Neural progenitor cell (in vitro differentiated cells): ENCODE measurements at regions not wholly inside any gene's neighbourhood (a gene's known extent, or its start where the extent isn't known, plus 50 kb on each side); places are given as distances from the start of the nearest gene placed in this dataset.

Source experiments
- DNase-seq: peaks from one replicate; pipeline ENCODE4 v3.0.0-alpha.2; 2016; ENCODE audit warnings: low spot score
- H2AFZ ChIP-seq: fragments of 200-600 bp; sonication (generic); replicated peaks from 2 replicates; pipeline ENCODE4 v1.6.1; 2016; ENCODE audit warnings: antibody characterized with exemption
- H3F3A ChIP-seq: fragments of 200-600 bp; sonication (generic); 2 replicates; pipeline ENCODE4 v1.6.1; 2016; ENCODE audit warnings: antibody characterized with exemption, low read depth
- H3K27ac ChIP-seq: fragments of 200-600 bp; sonication (generic); 2 replicates; pipeline ENCODE4 v1.5.1; 2016; ENCODE audit warnings: mild to moderate bottlenecking
- H3K27me3 ChIP-seq: fragments of 200-600 bp; sonication (generic); 2 replicates; pipeline ENCODE4 v1.6.1; 2016; ENCODE audit warnings: mild to moderate bottlenecking, moderate library complexity
- H3K36me3 ChIP-seq: fragments of 200-600 bp; sonication (generic); 2 replicates; pipeline ENCODE4 v1.5.1; 2016
- H3K4me1 ChIP-seq: fragments of 200-600 bp; sonication (generic); 2 replicates; pipeline ENCODE4 v1.6.1; 2016; ENCODE audit warnings: mixed run types
- H3K4me2 ChIP-seq: fragments of 200-600 bp; sonication (generic); 2 replicates; pipeline ENCODE4 v1.6.1; 2016
- H3K4me3 ChIP-seq: fragments of 200-600 bp; sonication (generic); 2 replicates; pipeline ENCODE4 v1.5.1; 2016
- H3K79me2 ChIP-seq: fragments of 200-600 bp; sonication (generic); 2 replicates; pipeline ENCODE4 v1.6.1; 2016; ENCODE audit warnings: low read depth
- H3K9ac ChIP-seq: fragments of 200-600 bp; sonication (generic); 2 replicates; pipeline ENCODE4 v1.6.1; 2016
- H3K9me3 ChIP-seq: fragments of 200-600 bp; sonication (generic); 2 replicates; pipeline ENCODE4 v1.5.1; 2016; ENCODE audit warnings: low read depth
- H4K20me1 ChIP-seq: fragments of 200-600 bp; sonication (generic); 2 replicates; pipeline ENCODE4 v1.6.1; 2016; ENCODE audit warnings: low read depth
- H3K27ac Mint-ChIP-seq: 3 replicates; pipeline ENCODE4 v1.8.0; 2021; ENCODE audit warnings: mixed read lengths
- H3K27me3 Mint-ChIP-seq: 2 replicates; pipeline ENCODE4 v1.8.0; 2022; ENCODE audit warnings: low read depth, mild to moderate bottlenecking, inconsistent platforms, moderate library complexity, mixed read lengths; ENCODE audit not compliant: insufficient read depth
- H3K36me3 Mint-ChIP-seq: 3 replicates; pipeline ENCODE4 v1.8.0; 2021; ENCODE audit warnings: mixed read lengths
- H3K4me1 Mint-ChIP-seq: 3 replicates; pipeline ENCODE4 v1.8.0; 2021; ENCODE audit warnings: mixed read lengths
- H3K4me3 Mint-ChIP-seq: 3 replicates; pipeline ENCODE4 v1.8.0; 2021; ENCODE audit warnings: mild to moderate bottlenecking, moderate library complexity, mixed read lengths
- H3K9me3 Mint-ChIP-seq: 3 replicates; pipeline ENCODE4 v1.8.0; 2020; ENCODE audit warnings: mixed read lengths
- CTCF ChIP-seq: fragments of 200-600 bp; sonication (generic); IDR thresholded peaks from 2 replicates; pipeline ENCODE4 v1.5.1; 2017; ENCODE audit warnings: antibody characterized with exemption, mild to moderate bottlenecking
- EZH2 ChIP-seq: fragments of 200-600 bp; sonication (generic); IDR thresholded peaks from 2 replicates; pipeline ENCODE4 v1.6.1; 2017; ENCODE audit warnings: antibody characterized with exemption, mild to moderate bottlenecking, moderate library complexity
- EZH2phosphoT487 ChIP-seq: fragments of 200-600 bp; sonication (generic); IDR thresholded peaks from 2 replicates; pipeline ENCODE4 v1.6.1; 2017; ENCODE audit warnings: antibody characterized with exemption

GRCh38 chr1:209387271-209387968 is 196.1 kb upstream of the CAMK1G start:
- Histone ChIP-seq H3K9me3 (no peaks in the 10 kb centered on the region), H3F3A (no peaks in the 10 kb centered on the region), H2AFZ (no peak overlapping the region), H3K36me3 (no peaks in the 10 kb centered on the region), H3K27me3 (no peaks in the 10 kb centered on the region), H3K4me3 (no peak overlapping the region), H3K4me1 (peaks cover 20% of the 10 kb centered on the region), H3K79me2 (no peaks in the 10 kb centered on the region), H3K4me2 (no peak overlapping the region), H4K20me1 (no peaks in the 10 kb centered on the region), H3K27ac (no peak overlapping the region), H3K9ac (no peak overlapping the region)
- no peaks in the 10 kb centered on the region for H3K36me3 Mint-ChIP-seq
- H3K9me3 Mint-ChIP-seq = no peaks in the 10 kb centered on the region
- no peak for TF ChIP-seq EZH2
- no peak for TF ChIP-seq EZH2phosphoT487
- no peak for TF ChIP-seq CTCF
- peaks cover 9% of the 10 kb centered on the region for H3K4me1 Mint-ChIP-seq
- H3K27ac Mint-ChIP-seq = no peak overlapping the region
- DNase-seq = no peak
- H3K27me3 Mint-ChIP-seq = peaks cover 5% of the 10 kb centered on the region
- H3K4me3 Mint-ChIP-seq = no peak overlapping the region

GRCh38 chr1:209387969-209388329 is 195.6 kb upstream of the CAMK1G start:
- H3K9me3 ChIP-seq = no peaks in the 10 kb centered on the region
- H2AFZ ChIP-seq = no peak overlapping the region
- Mint-ChIP-seq H3K9me3 (no peaks in the 10 kb centered on the region), H3K36me3 (no peaks in the 10 kb centered on the region), H3K27me3 (peaks cover 5% of the 10 kb centered on the region), H3K27ac (no peak overlapping the region), H3K4me3 (no peak overlapping the region), H3K4me1 (peaks cover 5% of the 10 kb centered on the region)
- H3K4me1 ChIP-seq = peaks cover 20% of the 10 kb centered on the region
- no peaks in the 10 kb centered on the region for H3K27me3 ChIP-seq
- no peak overlapping the region for H3K4me3 ChIP-seq
- H3F3A ChIP-seq = no peaks in the 10 kb centered on the region
- no peaks in the 10 kb centered on the region for H3K79me2 ChIP-seq
- TF ChIP-seq CTCF = no peak
- no peak for TF ChIP-seq EZH2phosphoT487
- no peak for TF ChIP-seq EZH2
- H3K27ac ChIP-seq = no peak overlapping the region
- no peak for DNase-seq
- no peaks in the 10 kb centered on the region for H4K20me1 ChIP-seq
- H3K9ac ChIP-seq = no peak overlapping the region
- H3K36me3 ChIP-seq = no peaks in the 10 kb centered on the region
- no peak overlapping the region for H3K4me2 ChIP-seq

GRCh38 chr1:209388358-209388757 is 195.2 kb upstream of the CAMK1G start:
- Mint-ChIP-seq H3K36me3 (no peaks in the 10 kb centered on the region), H3K4me1 (peaks cover 5% of the 10 kb centered on the region), H3K27ac (no peak overlapping the region), H3K4me3 (no peak overlapping the region), H3K27me3 (peaks cover 5% of the 10 kb centered on the region), H3K9me3 (no peaks in the 10 kb centered on the region)
- no peak overlapping the region for H3K4me3 ChIP-seq
- H4K20me1 ChIP-seq = no peaks in the 10 kb centered on the region
- TF ChIP-seq EZH2phosphoT487 (no peak), CTCF (no peak), EZH2 (no peak)
- no peaks in the 10 kb centered on the region for H3K27me3 ChIP-seq
- H3K36me3 ChIP-seq = no peaks in the 10 kb centered on the region
- no peaks in the 10 kb centered on the region for H3K9me3 ChIP-seq
- H3K27ac ChIP-seq = no peak overlapping the region
- DNase-seq = no peak
- H3K4me2 ChIP-seq = no peak overlapping the region
- no peaks in the 10 kb centered on the region for H3K79me2 ChIP-seq
- H3K9ac ChIP-seq = no peak overlapping the region
- no peaks in the 10 kb centered on the region for H3F3A ChIP-seq
- no peak overlapping the region for H2AFZ ChIP-seq
- H3K4me1 ChIP-seq = peaks cover 20% of the 10 kb centered on the region
